SK-N-MC (cell line): ENCODE measurements at regions not wholly inside any gene's neighbourhood (a gene's known extent, or its start where the extent isn't known, plus 50 kb on each side); places are given as distances from the start of the nearest gene placed in this dataset.
"Not testable (repeated sequence)": the region's sequence is repeated elsewhere in the genome, so short reads cannot be mapped to it uniquely, and the experiment has no call there.

Experiments used
- EZH2 ChIP-seq: fragments of 200-600 bp; sonication (generic); IDR thresholded peaks from one replicate; pipeline ENCODE4 v1.6.1; 2017; ENCODE audit warnings: antibody characterized with exemption
- POLR2AphosphoS5 ChIP-seq: IDR thresholded peaks from 2 replicates; pipeline ENCODE4 v1.6.1; 2012; ENCODE audit warnings: mild to moderate bottlenecking, low read depth, low read length, borderline replicate concordance

DNA sequence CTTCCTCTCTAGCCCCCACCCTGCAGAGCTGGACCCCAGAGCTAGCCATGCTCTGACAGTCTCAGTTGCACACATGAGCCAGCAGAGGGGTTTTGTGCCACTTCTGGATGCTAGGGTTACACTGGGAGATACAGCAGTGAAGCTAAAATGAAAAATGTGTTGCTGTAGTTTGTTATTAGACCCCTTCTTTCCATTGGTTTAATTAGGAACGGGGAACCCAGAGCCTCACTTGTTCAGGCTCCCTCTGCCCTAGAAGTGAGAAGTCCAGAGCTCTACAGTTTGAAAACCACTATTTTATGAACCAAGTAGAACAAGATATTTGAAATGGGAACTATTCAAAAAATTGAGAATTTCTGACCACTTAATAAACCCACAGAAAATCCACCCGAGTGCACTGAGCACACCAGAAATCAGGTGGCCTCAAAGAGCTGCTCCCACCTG, 264.8 kb downstream of the OR4F29 start:
- TF ChIP-seq EZH2, POLR2AphosphoS5: not testable (repeated sequence)
